NCI-H82 treated with DMSO at 0.1 percent for 48 hours (cell line): ENCODE measurements at regions not wholly inside any gene's neighbourhood (a gene's known extent, or its start where the extent isn't known, plus 50 kb on each side); places are given as distances from the start of the nearest gene placed in this dataset.

ENCODE experiments used
- DNase-seq: peaks from one replicate; lab custom pipeline; 2025; ENCODE audit not compliant: unreplicated experiment; lab: John Stamatoyannopoulos, UW

DNA sequence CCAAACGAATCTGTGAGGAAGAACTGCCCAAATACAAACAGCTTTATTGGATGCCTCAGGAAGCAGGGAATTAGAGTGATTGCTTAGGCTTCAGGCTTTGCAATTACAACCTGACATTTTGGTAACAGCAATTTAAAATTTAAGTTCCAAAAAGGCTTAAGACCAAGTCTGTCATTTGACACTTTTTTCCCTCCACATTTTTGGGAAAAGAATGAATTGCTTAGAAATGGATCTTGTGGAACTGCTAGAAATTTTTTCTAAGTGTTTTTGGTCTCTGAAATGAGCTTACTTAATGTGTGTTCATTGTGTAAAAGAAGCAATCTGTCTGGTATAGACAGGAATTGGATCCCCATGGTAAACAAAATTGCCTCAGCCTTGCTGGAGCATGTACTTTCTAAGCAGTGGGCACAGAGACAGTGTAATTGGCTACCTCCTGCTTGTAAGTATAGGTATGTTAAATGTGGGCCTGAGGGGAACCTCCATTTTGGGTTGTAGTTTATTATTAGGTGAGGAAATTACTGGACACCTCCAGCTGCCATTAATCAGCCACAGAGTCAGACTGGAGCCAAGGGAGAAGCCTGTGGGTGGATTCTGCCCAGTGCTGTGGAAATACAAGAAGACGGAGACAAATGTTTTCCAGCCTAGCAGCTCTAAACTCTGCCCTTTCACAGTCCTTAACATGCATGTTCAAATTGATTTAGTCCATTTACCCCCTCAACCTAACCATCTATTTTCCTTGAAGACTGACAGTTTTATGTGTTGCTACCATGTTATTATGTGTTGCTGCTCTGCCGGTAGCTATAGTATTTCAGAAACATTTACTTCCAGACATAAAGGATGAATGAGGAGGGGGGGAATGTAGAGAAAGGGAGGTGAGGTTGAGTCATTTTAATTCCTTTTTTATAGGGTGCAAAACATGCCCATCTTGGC, 473.0 kb downstream of the SPRY1 start:
- DNase-seq: no peak

DNA sequence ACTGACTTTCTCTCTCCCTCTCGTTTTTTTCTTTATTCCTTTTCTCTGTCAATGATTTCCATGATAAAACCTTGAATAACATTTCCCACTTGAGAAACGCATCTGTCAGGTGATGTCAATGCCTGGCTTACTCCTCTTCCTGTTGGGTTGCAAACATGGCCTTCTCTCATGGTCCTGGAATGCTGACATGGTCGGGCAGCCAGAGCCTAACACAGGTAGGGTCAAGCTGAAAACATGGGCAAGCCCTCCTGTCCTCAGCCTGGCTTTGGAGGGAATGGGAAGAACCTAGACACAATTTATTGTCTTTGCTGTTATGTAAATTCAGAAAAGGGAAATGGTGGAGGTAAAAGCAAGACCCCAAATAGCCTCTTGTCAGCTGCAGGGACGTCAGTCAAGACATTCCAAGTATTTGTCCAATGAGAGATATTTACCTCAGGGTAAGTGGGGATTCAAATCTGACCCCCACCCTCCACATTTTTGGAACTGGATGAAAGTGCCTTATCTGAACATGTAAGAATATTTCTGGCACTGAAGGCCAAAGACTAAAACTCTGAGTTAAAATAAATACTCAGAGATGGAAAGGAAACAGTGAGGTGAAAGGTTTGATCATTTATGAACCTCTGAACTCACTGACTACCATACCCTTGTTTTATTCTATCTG, 473.8 kb downstream of the SPRY1 start:
- no peak for DNase-seq

DNA sequence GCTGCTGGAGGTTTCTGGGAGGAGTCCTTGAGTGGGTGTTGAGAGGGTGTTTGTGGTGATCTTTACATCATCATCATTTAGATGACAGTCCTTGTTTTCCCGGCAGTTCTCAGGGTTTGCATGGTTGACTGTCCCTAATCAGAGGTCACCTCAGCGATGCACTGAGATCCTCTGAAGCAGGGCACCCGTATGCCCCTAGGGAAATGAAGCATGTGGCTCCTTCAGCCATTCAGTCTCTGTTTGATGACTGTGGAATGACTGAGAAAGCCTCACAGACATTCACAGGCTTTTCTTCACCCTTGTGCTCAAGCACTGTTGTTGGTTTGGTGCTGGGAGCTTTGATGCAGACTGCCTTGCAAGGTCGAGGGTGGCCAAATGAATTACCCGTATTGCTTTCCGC, 474.7 kb downstream of the SPRY1 start:
- DNase-seq: no peak

DNA sequence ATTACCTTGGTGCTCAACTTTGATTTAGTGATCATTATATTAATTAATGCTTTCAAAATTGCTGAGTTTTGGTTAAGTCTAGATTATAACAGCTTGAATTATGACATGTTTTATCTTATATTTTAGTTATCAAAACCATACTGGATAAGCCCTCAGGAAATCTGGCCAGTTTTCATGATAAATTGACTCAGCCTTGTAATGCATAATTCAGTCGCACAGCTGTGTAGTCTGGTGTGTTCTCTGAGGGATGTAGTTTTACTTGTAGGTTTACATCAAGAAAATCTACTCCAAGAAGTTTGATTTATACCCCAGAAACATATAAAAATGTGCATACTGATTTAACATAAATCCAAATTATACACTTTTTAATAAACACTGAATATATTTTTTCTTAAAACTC, 477.5 kb downstream of the SPRY1 start:
- no peak for DNase-seq

DNA sequence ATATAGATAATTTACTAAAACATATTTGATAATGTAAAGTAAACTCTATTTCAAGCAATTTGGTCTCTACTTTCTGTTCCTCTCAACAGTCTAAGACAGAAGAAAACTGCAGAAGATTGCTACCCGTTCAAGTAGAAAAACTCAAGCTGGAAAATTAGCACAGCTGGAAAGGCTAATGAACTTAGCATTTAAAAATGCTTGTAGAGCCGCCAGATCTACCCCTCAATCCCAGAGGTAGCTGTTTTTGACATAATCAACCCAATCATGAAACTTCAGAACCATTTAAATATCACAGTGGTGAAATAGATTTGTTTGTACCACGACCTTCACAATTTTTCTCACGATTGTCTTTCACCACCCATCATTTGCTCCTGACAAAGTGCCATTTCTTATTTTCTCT, 479.5 kb downstream of the SPRY1 start:
- no peak for DNase-seq

DNA sequence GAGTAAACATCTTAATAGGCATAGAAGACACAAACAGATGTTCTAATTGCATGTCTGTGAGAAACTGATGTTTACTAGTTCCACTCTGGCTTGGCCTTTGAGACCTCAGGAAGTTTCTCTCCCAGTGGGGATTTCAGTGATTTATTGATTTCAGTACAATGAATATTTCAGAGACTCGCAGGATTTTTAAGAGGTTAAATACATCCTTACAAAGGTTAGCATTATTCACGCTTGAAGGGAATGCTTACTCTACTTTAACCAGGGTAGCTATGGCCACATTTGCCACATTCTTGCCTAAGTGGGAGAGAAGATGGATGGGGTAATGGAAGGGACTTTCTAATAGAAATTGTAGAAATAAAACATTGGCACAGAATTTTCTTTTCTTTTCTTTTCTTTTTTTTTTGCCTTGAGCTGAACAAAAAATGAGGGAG, 480.1 kb downstream of the SPRY1 start:
- DNase-seq: no peak

DNA sequence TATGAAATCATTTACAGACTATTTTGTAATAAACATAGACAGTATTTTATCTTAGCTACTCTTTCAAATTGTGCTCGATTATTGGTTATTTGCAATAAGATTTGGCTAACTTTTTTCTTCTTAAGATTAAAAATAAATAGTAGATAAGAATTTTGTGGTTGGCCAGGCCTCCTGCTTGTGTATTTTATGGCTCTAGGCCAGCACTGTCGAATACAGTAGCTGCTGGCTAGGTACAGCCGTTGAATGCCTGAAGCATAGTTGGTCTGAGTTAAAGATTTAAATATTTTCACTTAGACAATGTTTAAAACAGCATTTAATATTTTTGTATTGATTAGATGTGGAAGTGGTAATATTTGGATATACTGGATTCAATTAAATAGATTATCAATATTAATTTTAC, 481.0 kb downstream of the SPRY1 start:
- no peak for DNase-seq

DNA sequence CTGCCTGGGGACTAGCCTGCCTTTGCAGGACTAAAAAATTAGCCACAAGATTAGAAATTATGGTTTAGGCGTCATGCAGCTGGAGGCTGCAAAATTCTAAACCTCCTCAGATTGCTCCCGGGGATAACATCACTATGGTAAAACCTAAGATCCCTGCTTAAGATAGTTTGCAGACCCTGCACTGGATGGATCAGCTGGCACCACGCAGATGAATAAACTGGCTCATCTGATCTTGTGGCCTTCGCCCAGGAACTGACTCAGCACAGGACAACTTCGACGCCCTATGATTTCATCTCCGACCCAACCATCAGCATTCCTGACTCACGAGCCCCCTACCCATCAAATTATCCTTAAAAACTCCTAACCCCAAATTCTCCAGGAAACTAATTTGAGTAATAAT, 482.4 kb downstream of the SPRY1 start:
- DNase-seq: no peak

DNA sequence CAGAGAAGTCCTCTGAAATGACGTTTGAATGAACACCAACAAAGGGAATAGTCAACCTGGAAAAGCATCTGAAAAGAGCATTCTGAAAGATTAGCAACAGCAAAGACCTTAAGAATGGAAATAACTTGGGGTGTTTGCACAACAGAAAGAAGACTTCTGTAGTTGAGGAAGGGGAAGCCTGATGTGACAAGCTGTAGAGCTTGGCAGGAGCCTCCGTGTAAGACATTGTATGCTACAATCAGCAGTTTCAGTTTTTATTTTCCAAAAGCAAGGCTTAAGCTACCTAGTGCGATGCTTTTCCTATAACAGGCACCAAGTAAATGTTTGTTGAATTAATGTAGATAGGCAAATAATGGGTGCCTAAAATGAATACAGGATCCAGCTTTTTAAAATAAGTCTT, 484.0 kb downstream of the SPRY1 start:
- no peak for DNase-seq

DNA sequence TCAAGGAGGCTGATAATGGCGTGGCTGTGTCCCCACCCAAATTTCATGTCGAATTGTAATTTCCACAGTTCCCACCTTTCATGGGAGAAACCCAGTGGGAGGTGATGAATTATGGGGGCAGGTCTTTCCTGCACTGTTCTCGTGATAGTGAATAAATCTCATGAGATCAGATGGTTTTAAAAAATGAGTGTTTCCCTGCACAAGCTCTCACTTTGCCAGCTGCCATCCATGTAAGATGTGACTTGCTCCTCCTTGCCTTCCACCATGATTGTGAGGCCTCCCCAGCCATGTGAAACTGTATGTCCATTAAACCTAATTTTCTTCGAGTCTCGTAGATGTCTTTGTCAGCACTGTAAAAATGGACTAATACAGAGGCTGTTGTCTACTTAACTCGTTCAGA, 488.3 kb downstream of the SPRY1 start:
- DNase-seq: no peak

DNA sequence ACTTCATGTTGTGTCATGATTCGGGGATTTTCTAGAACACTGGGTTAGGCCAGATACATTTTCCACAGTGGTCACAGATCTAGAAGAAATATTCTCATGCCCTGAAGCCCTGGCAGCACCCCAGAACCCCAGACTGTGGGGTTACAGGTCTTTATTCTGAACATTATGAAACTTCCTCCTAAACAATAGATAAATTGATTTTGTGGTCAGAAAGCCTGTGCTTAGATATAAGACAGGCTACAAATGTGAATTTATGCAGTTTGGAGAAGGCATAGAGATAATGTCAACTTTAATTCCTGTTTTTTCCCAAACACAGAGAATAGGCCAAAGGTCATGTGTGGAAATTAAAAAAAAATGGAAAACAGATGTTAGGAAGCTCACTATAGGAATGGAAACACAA, 492.9 kb downstream of the SPRY1 start:
- no peak for DNase-seq

DNA sequence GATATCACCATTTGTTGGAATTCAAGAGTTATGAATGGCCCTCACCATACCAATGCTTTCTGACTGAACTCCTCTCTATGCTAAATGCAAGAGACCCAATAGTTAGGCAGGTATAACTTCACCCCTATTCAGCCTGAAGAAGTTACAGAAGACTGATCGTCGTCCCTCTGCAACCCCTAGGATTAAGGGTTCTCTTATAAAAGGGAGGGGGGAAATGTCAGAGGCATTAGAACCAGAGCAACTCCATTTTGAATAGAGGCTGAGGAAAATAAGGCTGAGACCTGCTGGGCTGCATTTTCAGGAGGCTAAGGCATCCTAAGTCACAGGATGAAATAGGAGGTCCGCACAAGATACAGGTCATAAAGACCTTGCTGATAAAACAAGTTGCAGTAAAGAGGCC, 494.3 kb downstream of the SPRY1 start:
- DNase-seq: no peak

DNA sequence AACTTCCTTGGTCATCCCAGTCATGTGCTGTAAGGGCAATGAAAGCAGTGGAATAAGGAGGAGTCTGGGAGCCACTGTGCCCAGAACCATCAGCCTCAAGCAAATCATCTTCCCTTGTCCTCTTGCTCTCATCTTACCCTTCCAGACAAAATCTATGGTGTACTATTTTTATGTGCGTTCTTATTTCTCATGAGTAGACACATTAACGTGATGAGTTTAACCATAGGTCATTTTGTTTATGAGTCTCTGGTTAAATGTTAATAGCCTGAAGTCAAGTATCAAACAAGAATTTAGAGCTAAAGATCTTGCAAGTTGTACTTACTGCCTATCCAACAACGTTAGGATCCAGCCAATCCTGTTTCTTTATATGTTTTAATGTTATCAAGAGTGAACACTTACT, 495.3 kb downstream of the SPRY1 start:
- DNase-seq: no peak

DNA sequence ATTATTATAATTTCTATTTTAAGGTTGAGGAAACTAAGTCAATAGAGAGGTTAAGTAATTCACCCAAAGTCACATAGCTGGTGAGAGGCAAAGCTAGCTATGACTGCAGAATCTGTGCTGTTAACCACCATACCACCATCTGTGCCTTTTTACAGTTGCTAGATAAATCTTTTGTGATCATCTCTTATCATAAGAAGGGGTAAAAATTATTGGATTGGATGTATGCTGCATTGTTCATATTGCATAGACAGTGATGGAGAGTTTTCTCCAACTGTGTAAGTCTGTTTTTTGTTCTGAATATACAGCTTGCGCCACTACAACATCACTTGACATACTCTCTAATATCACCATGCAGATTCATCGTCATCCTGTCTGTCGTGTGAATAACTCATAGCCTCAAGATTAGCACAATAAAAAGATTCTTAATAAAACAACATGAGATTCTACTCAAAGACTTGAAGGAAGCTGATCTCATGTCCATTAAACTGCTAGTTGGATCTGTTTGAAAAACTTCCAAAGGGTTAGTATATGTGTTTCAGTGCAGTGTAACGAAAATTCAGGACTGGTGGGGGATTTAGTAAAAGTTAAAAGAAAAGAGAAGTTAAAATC, 495.9 kb downstream of the SPRY1 start:
- DNase-seq: no peak

DNA sequence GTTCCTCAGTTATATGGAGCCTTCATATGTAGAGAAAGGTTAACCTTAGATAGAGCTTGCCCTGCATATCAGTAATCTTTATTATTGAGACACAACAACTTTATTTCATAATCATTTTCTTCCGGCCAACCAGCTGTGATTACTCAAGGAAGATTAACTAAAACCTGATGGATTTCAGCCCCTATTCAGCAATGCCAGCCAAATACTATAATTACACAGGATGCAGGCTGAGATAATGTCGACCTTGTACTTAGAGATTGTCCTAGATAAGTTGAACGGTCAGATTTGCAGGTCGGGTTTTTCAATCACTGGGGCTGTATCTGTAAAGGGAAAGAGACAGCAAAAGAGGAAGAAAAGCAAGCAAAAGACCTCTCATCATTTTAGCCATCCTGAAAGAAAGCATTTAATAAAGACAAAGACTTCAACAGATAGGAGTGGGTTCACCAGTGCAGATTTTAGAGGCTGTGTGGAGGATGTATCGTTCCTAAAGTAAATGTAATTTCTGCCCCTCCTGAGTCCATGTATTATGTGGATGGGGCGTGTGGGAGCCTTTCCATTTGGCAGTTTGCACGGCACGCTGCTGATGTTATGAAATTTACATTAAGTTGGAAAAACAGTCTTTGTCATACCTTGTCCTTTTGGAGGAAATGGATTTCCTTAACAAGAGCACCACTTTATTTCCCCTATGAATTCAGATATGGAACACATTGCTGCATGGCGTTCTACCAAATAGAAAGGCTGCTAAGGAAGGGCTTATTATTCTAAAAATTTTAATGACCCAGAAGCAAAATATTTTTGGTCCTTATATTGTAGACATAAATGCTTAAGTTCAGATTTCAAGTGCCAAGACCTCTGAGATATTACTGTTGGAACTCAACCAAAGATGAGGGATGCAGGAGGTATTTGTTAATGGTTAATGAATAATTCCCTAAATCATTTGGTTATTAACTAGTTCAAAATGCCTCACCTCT, 496.7 kb downstream of the SPRY1 start:
- DNase-seq: no peak

DNA sequence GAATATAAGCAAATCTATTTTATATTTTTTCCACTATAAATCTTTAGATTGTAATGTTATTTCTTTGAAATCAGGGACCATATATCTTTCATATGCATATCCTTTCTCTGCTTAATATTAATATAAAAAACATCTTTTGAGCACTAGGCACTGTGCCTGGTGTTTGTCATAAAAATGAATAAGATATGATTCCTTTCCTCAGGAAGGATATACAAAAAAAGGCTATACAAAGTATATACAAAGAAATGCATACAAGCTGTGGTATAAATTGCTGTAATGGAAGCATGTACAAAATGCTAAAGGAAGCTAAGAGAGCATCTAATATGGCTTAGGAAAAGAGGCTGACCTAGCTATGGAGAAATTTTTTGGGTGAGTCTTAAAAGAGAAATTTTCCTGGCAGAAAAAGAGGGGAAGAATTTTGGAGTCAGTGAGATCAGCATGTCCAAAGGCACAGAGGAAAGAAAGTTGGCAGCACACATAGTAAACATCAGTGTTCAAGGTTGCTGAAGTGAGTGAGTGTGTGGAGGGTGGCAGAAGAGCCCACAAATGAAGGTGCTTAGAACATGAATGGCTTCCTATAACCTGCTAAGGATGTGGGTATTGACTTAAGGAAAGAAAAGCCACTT, 500.0 kb downstream of the SPRY1 start:
- no peak for DNase-seq

DNA sequence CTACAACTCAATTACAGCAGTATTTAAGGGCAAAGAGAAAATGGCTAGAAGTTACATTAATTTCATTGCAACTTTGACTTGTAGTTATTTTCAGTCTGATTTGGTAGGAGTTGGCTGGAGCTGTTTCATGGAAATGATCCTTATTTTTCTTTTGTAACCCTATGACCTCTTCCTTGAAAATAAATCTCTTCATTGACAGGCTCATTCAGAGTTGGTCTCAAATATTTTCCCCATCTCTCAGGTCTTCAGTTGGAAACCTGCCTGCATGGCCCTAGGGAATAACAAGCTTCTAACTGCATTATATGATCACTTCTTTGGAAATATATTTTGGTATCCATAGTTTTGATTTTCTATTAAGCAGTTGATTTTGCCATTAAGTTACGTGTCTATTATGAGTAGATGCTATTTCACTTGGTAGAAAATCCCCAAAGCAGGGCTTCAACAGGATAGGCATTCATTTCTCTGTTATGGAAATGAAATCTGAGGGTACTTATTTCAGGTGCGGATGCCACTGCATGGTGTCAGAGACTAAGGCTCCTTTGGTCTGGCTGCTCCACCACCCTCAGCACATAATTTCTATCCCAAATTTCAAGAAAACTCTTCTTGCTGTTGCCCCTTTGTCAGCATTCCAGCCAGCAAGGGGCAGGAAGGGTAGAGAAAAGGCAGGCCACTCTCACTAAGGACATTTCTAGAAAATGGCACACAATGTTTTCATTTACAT, 502.5 kb downstream of the SPRY1 start:
- DNase-seq: no peak

DNA sequence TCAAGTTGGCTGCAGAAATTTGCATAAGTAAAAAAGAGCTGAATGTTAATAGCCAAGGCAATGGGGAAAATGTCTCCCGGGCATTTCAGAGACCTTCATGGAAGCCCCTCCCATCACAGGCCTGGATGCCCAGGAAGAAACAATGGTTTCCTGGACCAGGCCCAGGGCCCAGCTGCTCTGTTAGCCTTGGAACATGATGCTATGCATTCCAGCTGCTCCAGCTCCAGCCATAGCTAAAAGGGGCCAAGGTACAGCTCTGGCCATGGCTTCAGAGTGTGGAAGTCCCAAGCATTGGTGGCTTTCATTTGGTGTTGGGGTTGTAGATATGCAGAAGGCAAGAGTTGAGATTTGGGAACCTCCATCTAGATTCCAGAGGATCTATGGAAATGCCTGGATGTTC, 508.3 kb downstream of the SPRY1 start:
- no peak for DNase-seq

DNA sequence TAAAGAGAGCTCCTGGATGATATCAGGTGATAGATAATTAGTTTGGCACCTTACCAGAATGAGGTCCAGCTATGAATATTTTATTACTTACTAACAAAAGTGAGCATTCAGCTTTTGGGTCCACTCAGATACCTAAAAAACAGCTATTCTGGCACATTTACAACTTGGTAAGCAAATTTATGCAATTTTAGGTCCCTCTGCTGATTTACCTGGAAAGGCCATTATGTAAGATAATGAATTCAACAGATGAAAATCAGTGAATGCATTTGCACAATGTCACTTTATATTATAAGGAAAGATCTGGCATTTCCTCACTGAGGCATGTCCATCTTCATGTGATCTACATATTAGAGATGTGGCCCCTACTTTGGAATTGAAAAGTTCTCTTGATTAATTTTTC, 517.0 kb downstream of the SPRY1 start:
- DNase-seq: no peak

DNA sequence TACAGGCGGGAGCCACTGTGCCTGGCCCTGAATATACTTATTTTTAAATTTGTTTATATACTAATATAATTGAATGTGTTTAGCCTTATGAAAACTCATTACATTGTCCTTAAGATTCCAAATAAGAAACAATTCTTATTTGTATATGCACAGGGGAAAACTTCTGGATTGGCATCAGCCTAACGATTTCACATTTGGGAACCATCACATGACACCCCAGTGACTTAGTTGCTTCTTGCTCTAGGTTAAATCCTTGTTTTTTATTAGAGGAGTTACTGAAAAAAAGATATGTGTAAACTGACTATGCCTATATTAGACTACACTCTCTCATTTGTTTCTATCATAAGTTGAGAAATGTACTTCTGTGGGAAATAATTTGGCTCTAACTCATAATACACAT, 520.2 kb downstream of the SPRY1 start:
- no peak for DNase-seq
